Heart left ventricle (tissue), 13 donors: ENCODE measurements at regions not wholly inside any gene's neighbourhood (a gene's known extent, or its start where the extent isn't known, plus 50 kb on each side); places are given as distances from the start of the nearest gene placed in this dataset.

Experiments used
- CTCF ChIP-seq, 12 donors: fragments of 200-600 bp; sonication (generic) in 4 of 12; IDR thresholded peaks; one replicate each; pipeline versions ENCODE4 v1.5.0 to v1.8.0; 2018 to 2022; ENCODE audit warnings: antibody characterized with exemption in 12 of 12, mild to moderate bottlenecking in 5 of 12
- POLR2A ChIP-seq, 2 donors: fragments of 450-650 bp; IDR thresholded peaks; one replicate each; pipeline ENCODE4 v1.6.1; 2017; ENCODE audit warnings: antibody characterized with exemption in 2 of 2, mild to moderate bottlenecking in 2 of 2, moderate library complexity in 2 of 2
- donor health status: ischemic (EF 13 %, LVEDD 7.1; RV severe dilation, severe dysfunction).
- donor health status: DM: no; HTN: yes; CAD: no.
- donor health status: DM: no; HTN: no; CAD: no.
- donor health status: ischemic (EF 25% LVEDD 6.9; RV normal size, moderate dysfunction).
- donor health status: ischemic (EF 25% LVEDD 5.7; RV mildly dilated, moderate dysfunction).
- donor health status: ischemic (EF 35%, LVEDD 5.7; RV mildly dilated, moderate dysfunction).
- donor health status: nonischemic (EF 11% LVEDD 7.7; RV severe dilation, severe dysfunction).
- donor health status: DM: yes; HTN: yes; CAD: no.
- donor health status: PGD.
- donor health status: ischemic (EF 29% LVEDD 5.4; RV normal size, mild dysfunction).
- donor health status: nonischemic (EF 23%, LVEDD 6.1; RV moderate dilation, normal function).

GRCh38 chr10:121101561-121101960 lies 250.4 kb downstream of the WDR11 start:
- TF ChIP-seq POLR2A (IDR thresholded peaks at IDR 0.05) (no peak), CTCF (IDR thresholded peaks at IDR 0.05) (no peak)
